CD14-positive monocyte (primary cell): ENCODE measurements at regions not wholly inside any gene's neighbourhood (a gene's known extent, or its start where the extent isn't known, plus 50 kb on each side); places are given as distances from the start of the nearest gene placed in this dataset.
"Not testable (repeated sequence)": the region's sequence is repeated elsewhere in the genome, so short reads cannot be mapped to it uniquely, and the experiment has no call there.

ENCODE experiments used
- DNase-seq, 3 donors: peaks; one replicate each; pipeline ENCODE4 v3.0.0-alpha.2; 2011 to 2022
- H2AFZ ChIP-seq: 2 replicates; pipeline ENCODE4 v1.6.0; 2012; ENCODE audit warnings: mild to moderate bottlenecking, low read depth, low read length, inconsistent platforms; ENCODE audit not compliant: insufficient read depth, poor library complexity, severe bottlenecking
- H3K27ac ChIP-seq, 2 donors: 1 replicate in 1 of 2; 2 replicates in 1 of 2; pipeline ENCODE4 v1.5.1; 2012 to 2013; ENCODE audit warnings: low read length in 2 of 2, control low read depth in 1 of 2, inconsistent platforms in 1 of 2, low read depth in 1 of 2, mild to moderate bottlenecking in 1 of 2
- H3K27me3 ChIP-seq, 2 donors: one replicate each; pipeline versions ENCODE4 v1.6.0 to v1.6.1; 2011 to 2013; ENCODE audit warnings: low read length in 2 of 2; ENCODE audit not compliant: control insufficient read depth in 2 of 2, insufficient read depth in 2 of 2
- H3K36me3 ChIP-seq, 2 donors: replicated peaks in 1 of 2; 1 replicate in 1 of 2; 2 replicates in 1 of 2; pipeline versions ENCODE4 v1.5.1 to v1.6.1; 2012 to 2013; ENCODE audit warnings: low read length in 2 of 2, control low read depth in 1 of 2, inconsistent platforms in 1 of 2, mild to moderate bottlenecking in 1 of 2; ENCODE audit not compliant: insufficient read depth in 2 of 2, control insufficient read depth in 1 of 2
- H3K4me1 ChIP-seq, 2 donors: 1 replicate in 1 of 2; 2 replicates in 1 of 2; pipeline versions ENCODE4 v1.5.1 to v1.6.1; 2012 to 2013; ENCODE audit warnings: low read length in 2 of 2, control low read depth in 1 of 2, inconsistent platforms in 1 of 2, mild to moderate bottlenecking in 1 of 2, moderate library complexity in 1 of 2; ENCODE audit not compliant: insufficient read depth in 2 of 2, control insufficient read depth in 1 of 2
- H3K4me2 ChIP-seq: replicated peaks from 2 replicates; pipeline ENCODE3; 2012; ENCODE audit warnings: low read length, moderate library complexity, mild to moderate bottlenecking; ENCODE audit not compliant: poor library complexity, severe bottlenecking; ENCODE audit errors: extremely low read depth
- H3K4me3 ChIP-seq, 3 experiments: fragments of 200-600 bp in 1 of 3; sonication (generic) in 1 of 3; replicated peaks in 1 of 3; 1 replicate in 2 of 3; 2 replicates in 1 of 3; pipeline ENCODE4 v1.5.1; 2011 to 2013; ENCODE audit warnings: low read length in 3 of 3, mild to moderate bottlenecking in 3 of 3, control low read depth in 2 of 3, low read depth in 2 of 3, inconsistent platforms in 1 of 3, moderate library complexity in 1 of 3
- H3K79me2 ChIP-seq: 2 replicates; pipeline ENCODE4 v1.6.0; 2012; ENCODE audit warnings: mild to moderate bottlenecking, control low read depth, inconsistent platforms, low read length, moderate library complexity; ENCODE audit not compliant: insufficient read depth
- H3K9ac ChIP-seq: 2 replicates; pipeline ENCODE4 v1.6.0; 2017; ENCODE audit warnings: low read length, mild to moderate bottlenecking; ENCODE audit not compliant: insufficient read depth, poor library complexity, severe bottlenecking
- H3K9me3 ChIP-seq, 2 donors: replicated peaks in 1 of 2; 1 replicate in 1 of 2; 2 replicates in 1 of 2; pipeline versions ENCODE4 v1.5.1 to v1.6.1; 2012 to 2013; ENCODE audit warnings: low read length in 2 of 2, control low read depth in 1 of 2; ENCODE audit not compliant: control insufficient read depth in 1 of 2, insufficient read depth in 1 of 2
- H4K20me1 ChIP-seq: 2 replicates; pipeline ENCODE4 v1.6.0; 2012; ENCODE audit warnings: mild to moderate bottlenecking, low read length, control low read depth, moderate library complexity; ENCODE audit not compliant: insufficient read depth
- H3K27ac Mint-ChIP-seq, 7 donors: one replicate each; pipeline ENCODE4 v1.8.0; 2020; ENCODE audit warnings: mild to moderate bottlenecking in 7 of 7, mixed read lengths in 7 of 7, moderate library complexity in 6 of 7, inconsistent platforms in 2 of 7
- H3K27me3 Mint-ChIP-seq, 3 donors: one replicate each; pipeline ENCODE4 v1.8.0; 2021 to 2022; ENCODE audit warnings: low read depth in 3 of 3, mild to moderate bottlenecking in 3 of 3, mixed read lengths in 3 of 3, moderate library complexity in 3 of 3, inconsistent platforms in 1 of 3
- H3K36me3 Mint-ChIP-seq, 2 donors: one replicate each; pipeline ENCODE4 v1.8.0; 2020; ENCODE audit warnings: mixed read lengths in 2 of 2, inconsistent platforms in 1 of 2, mild to moderate bottlenecking in 1 of 2
- H3K4me1 Mint-ChIP-seq: one replicate; pipeline ENCODE4 v1.8.0; 2020; ENCODE audit warnings: mild to moderate bottlenecking, mixed read lengths
- H3K4me3 Mint-ChIP-seq, 2 donors: one replicate each; pipeline ENCODE4 v1.8.0; 2020; ENCODE audit warnings: mild to moderate bottlenecking in 2 of 2, mixed read lengths in 2 of 2, moderate library complexity in 1 of 2
- H3K9me3 Mint-ChIP-seq, 7 donors: one replicate each; pipeline ENCODE4 v1.8.0; 2020 to 2022; ENCODE audit warnings: mixed read lengths in 7 of 7, mild to moderate bottlenecking in 6 of 7, moderate library complexity in 6 of 7, inconsistent platforms in 2 of 7
- CTCF ChIP-seq: fragments of 200-600 bp; IDR thresholded peaks from one replicate; pipeline ENCODE4 v1.8.0; 2022; ENCODE audit warnings: antibody characterized with exemption, mild to moderate bottlenecking
- WGBS: methylation state at CpG from one replicate; pipeline ENCODE4 v1.1.5; 2013; ENCODE audit warnings: missing lambda C conversion rate; ENCODE audit not compliant: insufficient coverage; 5-methylcytosine and 5-hydroxymethylcytosine counted together
- intact Hi-C, 2 donors: fragments of 100-400 bp; cut with micrococcal nuclease; formaldehyde crosslinking; loops; one replicate each; pipeline versions ENCODE4 v1.15.0 to v1.15.1; 2023

GRCh38 chr20:22732751-22733150, 148.4 kb upstream of the FOXA2 start:
- Mint-ChIP-seq H3K4me3 (no peak overlapping the region), H3K27ac (no peak overlapping the region), H3K36me3 (no peaks in the 10 kb centered on the region), H3K27me3 (peaks cover 4 to 7% (median 5%) of the 10 kb centered on the region in 3 donors), H3K4me1 (peaks cover 2% of the 10 kb centered on the region), H3K9me3 (peaks cover 0 to 4% (median 0%) of the 10 kb centered on the region in 7 donors)
- intact Hi-C loops: no loop called here
- H3K36me3 ChIP-seq: no peaks in the 10 kb centered on the region
- peaks cover 0 to 7% of the 10 kb centered on the region in 2 donors for H3K4me1 ChIP-seq
- H2AFZ ChIP-seq: no peak overlapping the region
- H3K79me2 ChIP-seq: no peaks in the 10 kb centered on the region
- H3K9ac ChIP-seq: no peak overlapping the region
- no peaks in the 10 kb centered on the region for H4K20me1 ChIP-seq
- H3K27ac ChIP-seq: no peak overlapping the region
- H3K4me3 ChIP-seq: no peak overlapping the region
- no peak for TF ChIP-seq CTCF
- no peaks in the 10 kb centered on the region for H3K27me3 ChIP-seq
- no peak overlapping the region for H3K4me2 ChIP-seq
- DNase-seq: no peak
- no peaks in the 10 kb centered on the region for H3K9me3 ChIP-seq
- WGBS: 95% methylated on average over 4 of the region's 4 CpGs

- H3K4me1 ChIP-seq, H3K27ac Mint-ChIP-seq, H3K27me3 Mint-ChIP-seq, H4K20me1 ChIP-seq, H3K27me3 ChIP-seq, H3K9me3 Mint-ChIP-seq, H3K36me3 Mint-ChIP-seq, H2AFZ ChIP-seq, H3K27ac ChIP-seq, H3K9ac ChIP-seq, intact Hi-C loops, H3K9me3 ChIP-seq, DNase-seq, H3K4me1 Mint-ChIP-seq, H3K36me3 ChIP-seq, H3K4me2 ChIP-seq, H3K79me2 ChIP-seq, H3K4me3 Mint-ChIP-seq, H3K4me3 ChIP-seq: not testable (repeated sequence)
- TF ChIP-seq CTCF: peak; percentile 27
- WGBS: 87% methylated on average over 4 of the region's 9 CpGs
These were observed 150.7 kb upstream of the FOXA2 start for GRCh38 chr20:22734946-22735647.
